B cell (primary cell): ENCODE measurements at regions not wholly inside any gene's neighbourhood (a gene's known extent, or its start where the extent isn't known, plus 50 kb on each side); places are given as distances from the start of the nearest gene placed in this dataset.

Experiments
- ATAC-seq: fragments of 200-7000 bp; cut with Tn5 transposase; one replicate; pipeline ENCODE4 v1.10.0; 2021; ENCODE audit warnings: low read depth, mild to moderate bottlenecking, moderate number of reproducible peaks, moderate library complexity
- CTCF ChIA-PET: fragments of 350-600 bp; sonication (Branson Sonifier 250); formaldehyde crosslinking; loops from one replicate; lab custom pipeline; 2021; ENCODE audit warnings: antibody characterized with exemption, inconsistent platforms; lab: Charles Lee
- POLR2A ChIA-PET: fragments of 350-600 bp; sonication (Branson Sonifier 250); formaldehyde crosslinking; loops from one replicate; lab custom pipeline; 2021; ENCODE audit warnings: antibody characterized with exemption; lab: Charles Lee
- DNase-seq: peaks from one replicate; pipeline ENCODE4 v3.0.0; 2013
- H2AFZ ChIP-seq: 2 replicates; pipeline ENCODE4 v1.6.1; 2012; ENCODE audit warnings: mild to moderate bottlenecking, low read depth, low read length; ENCODE audit not compliant: insufficient read depth, poor library complexity, severe bottlenecking
- H3K27ac ChIP-seq, 2 donors: 1 replicate in 1 of 2; 2 replicates in 1 of 2; pipeline ENCODE4 v1.5.1; 2012 to 2013; ENCODE audit warnings: low read length in 2 of 2, mild to moderate bottlenecking in 2 of 2, moderate library complexity in 1 of 2
- H3K27me3 ChIP-seq, 4 experiments: fragments of 200-600 bp in 1 of 4; sonication (generic) in 1 of 4; replicated peaks in 1 of 4; 1 replicate in 2 of 4; 2 replicates in 2 of 4; pipeline versions ENCODE4 v1.6.1 to v1.7.0; 2013 to 2016; ENCODE audit warnings: low read length in 3 of 4, mild to moderate bottlenecking in 2 of 4, mixed read lengths in 1 of 4, moderate library complexity in 1 of 4; ENCODE audit not compliant: insufficient read depth in 4 of 4, control insufficient read depth in 3 of 4; ENCODE audit errors: control extremely low read depth in 1 of 4
- H3K36me3 ChIP-seq, 2 experiments: replicated peaks in 1 of 2; 1 replicate in 1 of 2; 2 replicates in 1 of 2; pipeline versions ENCODE4 v1.6.1 to v1.7.1; 2013; ENCODE audit warnings: low read length in 1 of 2; ENCODE audit not compliant: insufficient read depth in 2 of 2, control insufficient read depth in 1 of 2; ENCODE audit errors: control extremely low read depth in 1 of 2, extremely low read depth in 1 of 2
- H3K4me1 ChIP-seq, 2 donors: fragments of 200-600 bp in 1 of 2; sonication (generic) in 1 of 2; 1 replicate in 1 of 2; 2 replicates in 1 of 2; pipeline versions ENCODE4 v1.5.1 to v1.6.1; 2013 to 2017; ENCODE audit warnings: low read length in 2 of 2; ENCODE audit not compliant: control insufficient read depth in 2 of 2, insufficient read depth in 2 of 2
- H3K4me2 ChIP-seq: replicated peaks from 2 replicates; pipeline ENCODE3; 2012; ENCODE audit warnings: mild to moderate bottlenecking, low read depth, low read length; ENCODE audit not compliant: poor library complexity, severe bottlenecking
- H3K4me3 ChIP-seq, 5 experiments: fragments of 200-600 bp in 1 of 5; sonication (generic) in 1 of 5; 1 replicate in 3 of 5; 2 replicates in 2 of 5; pipeline versions ENCODE4 v1.5.1 to v1.7.0; 2011 to 2016; ENCODE audit warnings: low read length in 4 of 5, mild to moderate bottlenecking in 4 of 5, low read depth in 2 of 5, control low read depth in 1 of 5, moderate library complexity in 1 of 5; ENCODE audit not compliant: insufficient read depth in 1 of 5; ENCODE audit errors: control extremely low read depth in 1 of 5, extremely low read depth in 1 of 5
- H3K79me2 ChIP-seq: fragments of 200-600 bp; sonication (generic); one replicate; pipeline ENCODE4 v1.6.0; 2016; ENCODE audit warnings: low read length; ENCODE audit not compliant: control insufficient read depth, insufficient read depth
- H3K9ac ChIP-seq: fragments of 200-600 bp; sonication (generic); 2 replicates; pipeline ENCODE4 v1.6.1; 2017; ENCODE audit warnings: mild to moderate bottlenecking, low read length, moderate library complexity
- H3K9me3 ChIP-seq, 3 donors: one replicate each; pipeline versions ENCODE4 v1.6.1 to v1.7.1; 2013; ENCODE audit warnings: low read length in 2 of 3; ENCODE audit not compliant: control insufficient read depth in 2 of 3, insufficient read depth in 1 of 3; ENCODE audit errors: control extremely low read depth in 1 of 3
- H4K20me1 ChIP-seq: 2 replicates; pipeline ENCODE4 v1.6.0; 2012; ENCODE audit warnings: mild to moderate bottlenecking, low read length; ENCODE audit not compliant: insufficient read depth, control insufficient read depth, poor library complexity, severe bottlenecking
- H3K27ac Mint-ChIP-seq: one replicate; pipeline ENCODE4 v1.8.0; 2021; ENCODE audit warnings: mixed read lengths
- H3K27me3 Mint-ChIP-seq: one replicate; pipeline ENCODE4 v1.8.0; 2021; ENCODE audit warnings: mixed read lengths
- H3K4me1 Mint-ChIP-seq: one replicate; pipeline ENCODE4 v1.8.0; 2021; ENCODE audit warnings: mixed read lengths
- H3K4me3 Mint-ChIP-seq: one replicate; pipeline ENCODE4 v1.8.0; 2021; ENCODE audit warnings: mixed read lengths
- H3K9me3 Mint-ChIP-seq: one replicate; pipeline ENCODE4 v1.8.0; 2022; ENCODE audit warnings: mixed read lengths; ENCODE audit not compliant: insufficient read depth
- CTCF ChIP-seq: fragments of 200-600 bp; IDR thresholded peaks from one replicate; pipeline ENCODE4 v1.8.0; 2022; ENCODE audit warnings: antibody characterized with exemption, mild to moderate bottlenecking
- EZH2 ChIP-seq: IDR thresholded peaks from 2 replicates; pipeline ENCODE4 v1.6.1; 2012; ENCODE audit warnings: borderline replicate concordance, low read depth, mild to moderate bottlenecking, moderate library complexity, low read length; ENCODE audit not compliant: insufficient read depth, poor library complexity, severe bottlenecking
- WGBS: methylation state at CpG from one replicate; pipeline ENCODE4 v1.1.5; 2013; ENCODE audit warnings: missing lambda C conversion rate; ENCODE audit not compliant: insufficient coverage; 5-methylcytosine and 5-hydroxymethylcytosine counted together
- intact Hi-C: fragments of 100-400 bp; cut with micrococcal nuclease; formaldehyde crosslinking; loops from one replicate; pipeline ENCODE4 v1.10.0; 2022

- POLR2A ChIA-PET = no interaction called here
- no peak overlapping the region for H3K4me3 ChIP-seq
- no peak overlapping the region for H3K27ac ChIP-seq
- no peaks in the 10 kb centered on the region for H3K27me3 ChIP-seq
- peaks cover 0 to 11% (median 0%) of the 10 kb centered on the region in 3 donors for H3K9me3 ChIP-seq
- no peak overlapping the region for H3K4me2 ChIP-seq
- H3K4me1 ChIP-seq = no peaks in the 10 kb centered on the region
- no peaks in the 10 kb centered on the region for H3K27me3 Mint-ChIP-seq
- no peak overlapping the region for H2AFZ ChIP-seq
- WGBS = no CpG with 5 or more reads among the region's 1 CpG
- no peaks in the 10 kb centered on the region for H3K79me2 ChIP-seq
- no peak for TF ChIP-seq EZH2
- H3K9me3 Mint-ChIP-seq = peaks cover 6% of the 10 kb centered on the region
- H3K9ac ChIP-seq = no peak overlapping the region
- ATAC-seq (no peak), DNase-seq (no peak)
- no peak overlapping the region for H3K27ac Mint-ChIP-seq
- H3K4me1 Mint-ChIP-seq = no peaks in the 10 kb centered on the region
- CTCF ChIA-PET = no interaction called here
- intact Hi-C loops = no loop called here
- H4K20me1 ChIP-seq = no peaks in the 10 kb centered on the region
- no peaks in the 10 kb centered on the region for H3K36me3 ChIP-seq
- no peak overlapping the region for H3K4me3 Mint-ChIP-seq
Measured at GRCh38 chr13:65240773-65241172, 1989.4 kb downstream of the PCDH9 start.

- Mint-ChIP-seq H3K9me3 (peaks cover 12% of the 10 kb centered on the region), H3K4me1 (no peaks in the 10 kb centered on the region), H3K4me3 (no peak overlapping the region), H3K27ac (no peak overlapping the region), H3K27me3 (no peaks in the 10 kb centered on the region)
- Histone ChIP-seq H3K36me3 (no peaks in the 10 kb centered on the region), H3K27me3 (no peaks in the 10 kb centered on the region), H3K9ac (no peak overlapping the region), H3K4me2 (no peak overlapping the region), H2AFZ (no peak overlapping the region), H3K79me2 (no peaks in the 10 kb centered on the region), H4K20me1 (no peaks in the 10 kb centered on the region), H3K27ac (no peak overlapping the region), H3K9me3 (peaks cover 0 to 8% (median 0%) of the 10 kb centered on the region in 3 donors), H3K4me1 (no peaks in the 10 kb centered on the region), H3K4me3 (no peak overlapping the region)
- intact Hi-C loops = no loop called here
- 95% methylated on average over 6 of the region's 6 CpGs for WGBS
- no peak for ATAC-seq
- no peak for TF ChIP-seq CTCF
- no peak for TF ChIP-seq EZH2
- no peak for DNase-seq
- POLR2A ChIA-PET = no interaction called here
- CTCF ChIA-PET = no interaction called here
Measured at GRCh38 chr13:65236841-65237418, 1993.2 kb downstream of the PCDH9 start.
